MM.1S (cell line): ENCODE measurements at regions not wholly inside any gene's neighbourhood (a gene's known extent, or its start where the extent isn't known, plus 50 kb on each side); places are given as distances from the start of the nearest gene placed in this dataset.

Experiments used
- DNase-seq: peaks from one replicate; pipeline ENCODE4 v3.0.0-alpha.2; 2015
- H2AFZ ChIP-seq: fragments of 300-600 bp; sonication (generic); 2 replicates; pipeline ENCODE4 v1.6.0; 2016; ENCODE audit warnings: antibody characterized with exemption, low read length
- H3F3A ChIP-seq: fragments of 300-600 bp; sonication (generic); 2 replicates; pipeline ENCODE4 v1.6.1; 2016; ENCODE audit warnings: mild to moderate bottlenecking, antibody characterized with exemption, low read length, moderate library complexity, mixed read lengths; ENCODE audit not compliant: insufficient read depth
- H3K27ac ChIP-seq: fragments of 300-600 bp; sonication (generic); 2 replicates; pipeline ENCODE4 v1.5.1; 2016; ENCODE audit warnings: mild to moderate bottlenecking, low read length
- H3K27me3 ChIP-seq: fragments of 300-600 bp; sonication (generic); replicated peaks from 2 replicates; pipeline ENCODE4 v1.6.0; 2016; ENCODE audit warnings: low read length; ENCODE audit not compliant: insufficient read depth
- H3K36me3 ChIP-seq: fragments of 300-600 bp; sonication (generic); replicated peaks from 2 replicates; pipeline ENCODE4 v1.6.1; 2016; ENCODE audit warnings: mild to moderate bottlenecking, low read length, mixed read lengths; ENCODE audit not compliant: insufficient read depth
- H3K4me1 ChIP-seq: fragments of 300-600 bp; sonication (generic); 2 replicates; pipeline ENCODE4 v1.6.1; 2016; ENCODE audit warnings: low read length, mixed read lengths
- H3K4me2 ChIP-seq: fragments of 300-600 bp; sonication (generic); 2 replicates; pipeline ENCODE4 v1.6.0; 2016; ENCODE audit warnings: low read depth, low read length
- H3K4me3 ChIP-seq: fragments of 300-600 bp; sonication (generic); 2 replicates; pipeline ENCODE4 v1.5.1; 2016; ENCODE audit warnings: low read length, mixed read lengths
- H3K79me2 ChIP-seq: fragments of 300-600 bp; sonication (generic); 2 replicates; pipeline ENCODE4 v1.6.1; 2016; ENCODE audit warnings: mixed run types, low read length, mixed read lengths
- H3K9ac ChIP-seq: fragments of 300-600 bp; sonication (generic); 2 replicates; pipeline ENCODE4 v1.6.1; 2016; ENCODE audit warnings: low read length, mixed read lengths
- H3K9me2 ChIP-seq: fragments of 300-600 bp; sonication (generic); replicated peaks from 2 replicates; pipeline ENCODE4 v1.6.1; 2016; ENCODE audit warnings: mild to moderate bottlenecking, low read length, mixed read lengths; ENCODE audit not compliant: insufficient read depth
- H3K9me3 ChIP-seq: fragments of 300-600 bp; sonication (generic); replicated peaks from 2 replicates; pipeline ENCODE4 v1.6.1; 2016; ENCODE audit warnings: mild to moderate bottlenecking, low read length, mixed read lengths; ENCODE audit not compliant: insufficient read depth
- H4K20me1 ChIP-seq: fragments of 300-600 bp; sonication (generic); 2 replicates; pipeline ENCODE4 v1.6.1; 2016; ENCODE audit warnings: mild to moderate bottlenecking, low read length, moderate library complexity, mixed read lengths; ENCODE audit not compliant: insufficient read depth
- EZH2 ChIP-seq: fragments of 300-600 bp; sonication (generic); optimal IDR thresholded peaks from 2 replicates; pipeline ENCODE3; 2017; ENCODE audit warnings: low read depth, mild to moderate bottlenecking, antibody characterized with exemption, low read length, mixed read lengths
- EZH2phosphoT487 ChIP-seq: fragments of 300-600 bp; sonication (generic); IDR thresholded peaks from 2 replicates; pipeline ENCODE4 v1.6.1; 2018; ENCODE audit warnings: antibody characterized with exemption, low read length
- TF ChIP-seq, protein P1 (sequence below): fragments of 300-600 bp; sonication (generic); IDR thresholded peaks from 2 replicates; pipeline ENCODE4 v1.5.1; 2016; ENCODE audit warnings: antibody characterized with exemption, low read length, mixed read lengths

DNA sequence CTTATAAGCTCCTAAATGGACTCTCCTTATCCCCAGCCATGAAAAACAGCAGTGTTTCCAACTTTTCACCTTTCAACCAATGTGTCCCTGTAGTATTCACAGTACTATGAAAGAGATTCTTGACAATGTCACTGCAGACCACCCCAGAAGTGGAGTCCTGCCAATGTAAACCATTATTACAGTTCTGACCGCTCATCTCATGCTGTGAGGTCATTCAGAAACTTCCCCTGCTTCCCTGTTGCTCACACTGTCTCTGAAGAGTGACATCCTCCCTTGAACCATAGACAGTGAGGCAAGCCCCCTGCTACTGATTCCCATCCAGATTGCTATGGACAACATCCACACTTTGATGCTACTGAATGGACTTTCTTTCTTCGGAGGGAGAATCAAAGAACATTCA is 1523.7 kb upstream of the ACVR2A start:
- TF ChIP-seq EZH2phosphoT487: no peak
- no peak for TF ChIP-seq EZH2
- TF ChIP-seq, protein P1, sequence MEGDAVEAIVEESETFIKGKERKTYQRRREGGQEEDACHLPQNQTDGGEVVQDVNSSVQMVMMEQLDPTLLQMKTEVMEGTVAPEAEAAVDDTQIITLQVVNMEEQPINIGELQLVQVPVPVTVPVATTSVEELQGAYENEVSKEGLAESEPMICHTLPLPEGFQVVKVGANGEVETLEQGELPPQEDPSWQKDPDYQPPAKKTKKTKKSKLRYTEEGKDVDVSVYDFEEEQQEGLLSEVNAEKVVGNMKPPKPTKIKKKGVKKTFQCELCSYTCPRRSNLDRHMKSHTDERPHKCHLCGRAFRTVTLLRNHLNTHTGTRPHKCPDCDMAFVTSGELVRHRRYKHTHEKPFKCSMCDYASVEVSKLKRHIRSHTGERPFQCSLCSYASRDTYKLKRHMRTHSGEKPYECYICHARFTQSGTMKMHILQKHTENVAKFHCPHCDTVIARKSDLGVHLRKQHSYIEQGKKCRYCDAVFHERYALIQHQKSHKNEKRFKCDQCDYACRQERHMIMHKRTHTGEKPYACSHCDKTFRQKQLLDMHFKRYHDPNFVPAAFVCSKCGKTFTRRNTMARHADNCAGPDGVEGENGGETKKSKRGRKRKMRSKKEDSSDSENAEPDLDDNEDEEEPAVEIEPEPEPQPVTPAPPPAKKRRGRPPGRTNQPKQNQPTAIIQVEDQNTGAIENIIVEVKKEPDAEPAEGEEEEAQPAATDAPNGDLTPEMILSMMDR: no peak
- H3K9me2 ChIP-seq: no peaks in the 10 kb centered on the region
- no peak overlapping the region for H3K4me3 ChIP-seq
- no peak for DNase-seq
- H3K27ac ChIP-seq: no peak overlapping the region
- no peak overlapping the region for H3K9ac ChIP-seq
- no peaks in the 10 kb centered on the region for H3K9me3 ChIP-seq
- no peaks in the 10 kb centered on the region for H3F3A ChIP-seq
- no peaks in the 10 kb centered on the region for H4K20me1 ChIP-seq
- no peak overlapping the region for H3K4me2 ChIP-seq
- H3K36me3 ChIP-seq: no peaks in the 10 kb centered on the region; the same call in 1 of the 2 replicates
- no peaks in the 10 kb centered on the region for H3K4me1 ChIP-seq
- no peaks in the 10 kb centered on the region for H3K27me3 ChIP-seq
- H2AFZ ChIP-seq: no peak overlapping the region
- no peaks in the 10 kb centered on the region for H3K79me2 ChIP-seq

DNA sequence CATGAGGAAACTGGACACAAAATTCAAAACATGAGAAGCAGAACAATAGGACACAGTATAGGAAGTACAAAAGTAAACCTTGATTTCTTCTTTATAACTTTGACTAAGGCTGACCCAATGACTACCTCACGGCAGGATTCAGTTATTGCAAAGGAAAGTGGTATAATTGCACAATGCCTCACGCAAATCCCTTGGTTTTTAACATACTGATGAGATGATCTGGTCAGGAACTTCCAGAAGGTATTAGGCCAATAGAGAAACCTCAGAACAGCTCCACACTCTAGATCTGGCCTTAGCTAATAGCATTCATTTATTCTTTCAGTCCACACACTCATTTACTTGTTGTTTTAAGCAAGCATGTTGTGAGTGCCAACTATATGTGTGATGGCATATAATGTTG is 1526.9 kb upstream of the ACVR2A start:
- no peak overlapping the region for H3K4me3 ChIP-seq

DNA sequence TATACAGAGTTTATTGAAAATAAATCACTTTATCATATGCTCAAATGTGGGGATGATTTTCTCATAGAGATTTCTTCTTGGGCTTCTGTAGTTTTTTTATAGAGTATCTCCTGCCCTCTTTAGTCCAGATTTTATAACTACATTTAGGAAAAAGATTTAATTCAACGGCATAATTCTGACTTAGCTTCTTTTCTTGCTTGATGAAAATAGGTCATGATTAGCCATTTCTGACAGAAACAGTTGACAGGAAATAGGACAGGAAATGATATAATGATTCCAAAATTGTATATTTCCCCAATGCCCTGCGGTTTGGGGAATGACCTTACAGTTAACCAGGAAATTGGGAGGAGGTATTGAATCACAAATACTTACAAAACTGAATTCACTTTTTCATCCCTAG is 1531.9 kb upstream of the ACVR2A start:
- DNase-seq: peak; percentile 43
- peak overlapping the region; percentile 43; the same call in 1 of the 2 replicates for H2AFZ ChIP-seq
- no peak overlapping the region for H3K27ac ChIP-seq

More for the DNA sequence above, 1526.9 kb upstream of the ACVR2A start:
- H3K9ac ChIP-seq: no peak overlapping the region
- DNase-seq: no peak
- no peak overlapping the region for H3K27ac ChIP-seq
- H3K79me2 ChIP-seq: no peaks in the 10 kb centered on the region
- H3K4me2 ChIP-seq: no peak overlapping the region
- TF ChIP-seq EZH2: no peak
- TF ChIP-seq, protein P1: no peak
- no peak for TF ChIP-seq EZH2phosphoT487
- H3K27me3 ChIP-seq: no peaks in the 10 kb centered on the region
- H4K20me1 ChIP-seq: no peaks in the 10 kb centered on the region
- H2AFZ ChIP-seq: no peak overlapping the region
- no peaks in the 10 kb centered on the region for H3K9me3 ChIP-seq
- no peaks in the 10 kb centered on the region; the same call in 1 of the 2 replicates for H3K36me3 ChIP-seq
- H3K9me2 ChIP-seq: no peaks in the 10 kb centered on the region
- H3K4me1 ChIP-seq: no peaks in the 10 kb centered on the region
- H3F3A ChIP-seq: no peaks in the 10 kb centered on the region

More for the DNA sequence above, 1531.9 kb upstream of the ACVR2A start:
- H3K4me1 ChIP-seq: no peaks in the 10 kb centered on the region
- no peak overlapping the region for H3K4me3 ChIP-seq
- no peaks in the 10 kb centered on the region for H3K27me3 ChIP-seq
- no peaks in the 10 kb centered on the region for H3K9me2 ChIP-seq
- H3F3A ChIP-seq: no peaks in the 10 kb centered on the region
- H3K79me2 ChIP-seq: no peaks in the 10 kb centered on the region
- no peaks in the 10 kb centered on the region for H4K20me1 ChIP-seq
- no peak overlapping the region for H3K4me2 ChIP-seq
- H3K9ac ChIP-seq: no peak overlapping the region
- no peak for TF ChIP-seq EZH2
- TF ChIP-seq, protein P1: peak; percentile 43
- no peaks in the 10 kb centered on the region for H3K9me3 ChIP-seq
- H3K36me3 ChIP-seq: no peaks in the 10 kb centered on the region
